22Rv1 (cell line): ENCODE measurements at regions not wholly inside any gene's neighbourhood (a gene's known extent, or its start where the extent isn't known, plus 50 kb on each side); places are given as distances from the start of the nearest gene placed in this dataset.

ENCODE experiments used
- H3K27ac ChIP-seq: fragments of 450-650 bp; 2 replicates; pipeline ENCODE4 v1.5.1; 2017
- CTCF ChIP-seq: fragments of 450-650 bp; IDR thresholded peaks from 2 replicates; pipeline ENCODE4 v1.5.1; 2017; ENCODE audit warnings: mild to moderate bottlenecking
- ZFX ChIP-seq: fragments of 450-650 bp; IDR thresholded peaks from 2 replicates; pipeline ENCODE4 v1.6.1; 2017; ENCODE audit warnings: antibody characterized with exemption, borderline replicate concordance

GRCh38 chr1:36621531-36621930 is 138.8 kb upstream of the CSF3R start:
- no peak overlapping the region for H3K27ac ChIP-seq
- TF ChIP-seq CTCF: no peak
- no peak for TF ChIP-seq ZFX

GRCh38 chr1:36620142-36620541 is 137.4 kb upstream of the CSF3R start:
- no peak overlapping the region for H3K27ac ChIP-seq
- TF ChIP-seq CTCF: no peak
- no peak for TF ChIP-seq ZFX

GRCh38 chr1:36614991-36615390 is 132.3 kb upstream of the CSF3R start:
- TF ChIP-seq ZFX (no peak), CTCF (no peak)
- H3K27ac ChIP-seq: no peak overlapping the region

GRCh38 chr1:36614571-36614970 is 131.9 kb upstream of the CSF3R start:
- TF ChIP-seq ZFX (no peak), CTCF (no peak)
- no peak overlapping the region for H3K27ac ChIP-seq

GRCh38 chr1:36613721-36614120 is 131.0 kb upstream of the CSF3R start:
- TF ChIP-seq CTCF (no peak), ZFX (no peak)
- H3K27ac ChIP-seq: no peak overlapping the region

GRCh38 chr1:36612881-36613280 is 130.2 kb upstream of the CSF3R start:
- no peak for TF ChIP-seq CTCF
- no peak for TF ChIP-seq ZFX
- H3K27ac ChIP-seq: no peak overlapping the region

GRCh38 chr1:36612121-36612520 is 129.4 kb upstream of the CSF3R start:
- H3K27ac ChIP-seq: no peak overlapping the region
- TF ChIP-seq ZFX (no peak), CTCF (no peak)
